Stimulated activated CD4-positive, alpha-beta T cell treated with anti-CD3 and anti-CD28 coated beads, TNF-alpha, amount 100 ng/mL, for 4 hours (primary cell): ENCODE measurements at regions not wholly inside any gene's neighbourhood (a gene's known extent, or its start where the extent isn't known, plus 50 kb on each side); places are given as distances from the start of the nearest gene placed in this dataset.

Experiments used
- DNase-seq, 3 experiments: peaks; one replicate each; pipeline ENCODE4 v3.0.0-alpha.2; 2020; ENCODE audit warnings: low read depth in 3 of 3

DNA sequence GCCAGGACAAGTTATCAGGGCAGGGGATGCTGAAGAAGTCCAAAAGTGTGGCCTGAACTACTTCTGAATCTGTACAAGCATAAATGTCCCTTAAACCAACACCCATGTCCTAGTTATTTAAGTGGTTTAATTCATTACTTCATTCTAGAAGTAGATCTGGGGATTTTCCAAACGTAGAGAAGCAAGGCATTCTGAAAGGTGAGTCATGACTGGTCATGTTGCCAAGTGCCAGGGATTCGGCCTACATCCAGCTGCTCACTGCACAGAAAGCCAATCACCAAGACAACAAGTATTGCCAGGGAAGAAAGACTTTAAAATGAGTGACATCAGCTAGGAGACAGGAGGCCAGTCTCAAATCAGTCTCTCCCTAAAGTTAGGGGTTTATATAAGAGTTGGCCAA, 396.6 kb downstream of the GABRB3 start:
- no peak for DNase-seq

DNA sequence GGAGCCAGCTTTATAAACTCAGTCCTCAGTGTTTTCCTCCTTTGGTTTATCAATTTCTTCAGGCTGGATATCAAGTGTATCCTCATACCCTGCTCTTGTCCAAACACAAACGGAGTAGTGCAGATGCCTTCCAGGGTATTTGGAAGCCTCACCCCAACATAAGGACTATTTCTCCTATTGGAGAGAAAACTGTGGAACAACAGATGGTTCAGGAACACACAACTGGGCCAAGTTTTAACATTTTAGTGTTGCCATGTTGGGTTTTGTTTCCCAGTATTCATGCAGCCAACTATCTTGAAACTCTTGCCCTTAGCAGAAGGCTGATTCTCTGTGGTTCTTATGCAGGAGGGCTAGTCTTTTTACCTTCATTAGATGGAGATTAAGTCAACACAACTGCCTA, 398.1 kb downstream of the GABRB3 start:
- DNase-seq = no peak

DNA sequence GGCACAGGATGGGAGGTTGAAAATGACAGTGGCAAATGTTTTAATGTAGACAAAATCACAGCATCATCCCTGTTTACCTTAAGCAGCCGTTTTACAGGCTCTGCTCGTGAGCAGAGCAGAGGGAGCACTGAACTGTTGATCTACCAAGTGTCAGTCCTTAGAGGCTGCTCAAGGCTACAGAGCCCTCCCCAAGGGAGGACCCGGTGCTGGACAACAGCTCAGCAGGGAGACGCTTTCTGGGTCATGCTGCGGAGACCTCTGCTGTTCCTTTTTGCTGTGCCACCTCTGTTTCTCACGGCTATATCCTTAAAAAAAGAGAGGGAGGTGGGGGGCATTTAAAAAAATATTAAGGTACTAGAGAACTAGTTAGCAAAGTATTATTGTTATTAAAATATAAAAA, 400.2 kb downstream of the GABRB3 start:
- DNase-seq = no peak

DNA sequence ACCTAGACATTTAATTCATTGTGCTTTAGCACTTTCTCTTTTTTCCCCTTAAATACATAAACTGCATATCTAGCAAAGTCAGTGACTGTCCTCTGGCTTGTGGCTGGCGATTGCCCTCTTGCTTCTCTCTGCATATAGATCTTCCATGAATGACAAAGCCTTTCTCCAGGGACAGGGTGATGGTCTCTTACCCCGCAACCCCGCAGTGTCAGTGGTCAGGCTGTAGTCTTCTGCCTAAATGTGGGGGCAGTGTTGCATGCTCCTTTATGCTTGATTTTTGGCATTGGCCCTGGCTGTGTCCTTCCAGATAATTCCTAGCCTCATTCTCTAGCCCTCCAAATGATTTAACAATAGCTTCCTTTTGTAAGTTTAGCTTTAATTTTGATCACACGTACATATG, 407.8 kb downstream of the GABRB3 start:
- DNase-seq = no peak

DNA sequence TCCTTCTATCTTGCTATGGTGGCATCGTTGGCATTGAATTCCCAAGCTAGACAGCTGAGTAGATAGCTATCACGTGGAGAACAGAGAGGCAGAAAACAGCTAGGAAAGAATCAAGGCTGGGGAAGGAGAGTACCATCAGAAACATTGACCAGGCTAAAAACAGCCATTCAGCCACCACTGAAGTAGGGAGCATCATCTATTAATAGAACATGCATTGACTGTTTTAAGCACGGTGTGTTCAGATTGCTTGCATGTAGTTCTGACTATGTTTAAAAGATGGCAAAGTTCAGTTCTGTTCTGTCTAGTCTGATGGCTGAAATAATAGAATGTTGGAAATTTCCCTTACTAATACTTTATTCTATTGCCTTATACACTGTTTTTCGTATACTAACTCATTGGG, 413.0 kb downstream of the GABRB3 start:
- DNase-seq = no peak

DNA sequence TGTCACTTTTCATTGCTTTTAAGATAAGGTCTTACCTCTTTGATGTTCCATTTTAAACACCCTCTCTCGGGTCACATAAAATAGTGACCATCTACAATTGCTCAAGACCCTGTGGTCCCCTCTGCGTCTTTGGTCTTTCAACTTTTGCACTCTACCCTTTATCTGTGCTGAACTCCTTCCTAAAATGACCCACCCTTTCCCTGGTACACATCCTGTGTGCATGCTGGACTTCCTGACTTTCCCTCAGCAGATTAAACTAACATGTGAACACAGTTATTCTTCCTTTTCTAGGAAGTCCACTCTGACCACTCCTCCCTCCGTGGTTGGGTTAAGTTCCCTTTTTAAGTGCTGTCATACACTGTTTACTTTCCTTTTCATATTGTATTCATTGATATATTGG, 414.2 kb downstream of the GABRB3 start:
- no peak for DNase-seq

DNA sequence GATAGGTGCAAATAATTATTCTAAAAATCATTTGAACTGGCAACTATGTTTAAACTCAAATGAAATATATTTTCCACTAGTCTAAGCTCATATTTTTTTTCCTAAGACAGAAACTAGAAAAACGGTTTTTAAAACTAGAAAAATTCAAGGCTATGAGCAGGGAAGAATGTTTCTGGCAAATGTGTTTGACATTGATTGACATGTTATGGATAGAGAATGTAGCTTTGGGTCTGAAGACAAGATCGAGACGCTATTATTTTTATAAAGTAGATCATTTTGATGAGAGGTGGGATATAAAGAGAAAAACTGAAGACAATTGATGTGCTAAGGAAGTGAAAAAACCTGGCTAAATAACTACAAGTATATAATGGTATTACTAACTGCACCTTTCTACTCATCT, 415.2 kb downstream of the GABRB3 start:
- DNase-seq = no peak

DNA sequence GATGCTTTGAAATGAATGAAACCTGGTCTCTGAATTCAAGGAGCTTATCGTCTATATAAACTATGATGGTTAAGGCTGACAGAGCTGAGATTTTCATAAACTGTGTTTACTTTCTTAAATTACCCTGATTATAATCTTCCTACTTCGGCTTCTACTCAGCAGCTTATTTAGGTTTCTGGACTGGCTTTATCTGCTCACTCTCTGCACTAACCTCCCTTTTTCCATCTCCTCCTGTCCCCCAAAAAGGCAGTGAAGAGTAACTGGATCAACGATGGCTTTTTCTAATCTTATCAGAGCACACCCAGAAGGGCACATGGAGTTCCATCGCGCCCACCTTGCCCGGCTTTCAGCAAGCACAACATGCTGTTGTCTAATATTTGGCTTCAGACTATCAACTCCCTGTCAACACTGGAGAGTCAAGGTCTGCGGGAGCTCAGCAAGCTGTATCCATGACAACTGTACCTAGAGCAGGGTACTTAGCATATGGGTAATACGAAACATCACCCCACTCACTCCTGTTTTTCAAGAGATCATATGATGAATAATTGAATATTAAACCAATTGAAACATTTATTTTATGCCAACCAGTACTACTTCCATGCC, 417.3 kb downstream of the GABRB3 start:
- DNase-seq = no peak

DNA sequence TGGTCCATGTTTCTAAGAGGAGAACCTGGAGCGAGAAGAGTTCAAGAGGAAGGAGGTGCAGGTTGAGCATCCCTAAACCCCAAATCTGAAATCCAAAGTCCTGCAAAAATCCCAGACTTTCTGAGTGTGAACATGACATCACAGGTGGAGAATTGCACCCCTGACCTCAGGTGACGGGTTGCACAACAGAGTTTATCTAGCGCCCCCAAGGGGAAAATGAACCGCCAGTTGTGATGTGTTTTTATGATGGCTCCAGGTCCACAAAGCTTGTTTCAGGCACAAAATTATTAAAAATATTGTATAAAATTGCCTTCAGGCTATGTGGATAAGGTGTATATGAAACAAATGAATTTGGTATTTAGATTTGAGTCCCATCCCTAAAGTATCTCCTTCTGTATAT, 420.0 kb downstream of the GABRB3 start:
- no peak for DNase-seq

DNA sequence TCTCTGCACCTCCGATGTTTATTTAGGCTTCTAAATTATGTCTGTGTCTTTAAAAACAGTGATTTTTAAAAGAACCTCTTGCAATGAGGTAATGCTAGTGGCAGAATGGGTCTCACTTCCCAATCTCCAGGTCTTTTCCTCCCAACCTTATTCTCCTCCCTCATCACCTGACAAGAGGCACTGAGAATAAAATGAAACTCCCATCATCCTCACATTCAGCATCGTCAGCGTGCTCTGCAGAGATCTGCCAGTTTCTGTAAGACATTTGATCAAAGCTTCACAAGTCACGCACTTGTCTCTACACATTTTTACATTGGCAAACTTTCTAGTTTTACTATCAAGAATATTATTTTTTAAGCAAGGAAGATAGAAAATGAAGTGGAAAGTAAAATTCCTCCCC, 420.5 kb downstream of the GABRB3 start:
- no peak for DNase-seq

DNA sequence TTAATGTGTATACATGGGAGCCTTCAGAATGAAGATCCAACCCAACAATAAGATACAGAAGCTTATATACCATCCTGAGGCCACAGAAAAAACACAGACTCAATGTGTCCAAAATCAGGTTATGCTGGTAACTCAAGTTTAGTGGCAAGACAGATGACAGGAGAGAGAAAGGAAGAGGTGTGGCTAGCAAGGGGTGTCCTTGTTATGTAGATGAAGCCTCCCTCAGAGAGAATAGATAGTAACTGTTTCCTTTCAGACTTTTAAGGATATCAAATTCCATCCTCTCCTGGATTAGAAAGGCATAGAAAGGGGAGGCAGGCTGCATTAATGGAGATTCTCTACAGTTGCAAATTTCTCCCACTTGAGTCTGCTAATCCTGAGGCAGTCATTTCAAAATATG, 447.4 kb downstream of the GABRB3 start:
- DNase-seq = no peak

DNA sequence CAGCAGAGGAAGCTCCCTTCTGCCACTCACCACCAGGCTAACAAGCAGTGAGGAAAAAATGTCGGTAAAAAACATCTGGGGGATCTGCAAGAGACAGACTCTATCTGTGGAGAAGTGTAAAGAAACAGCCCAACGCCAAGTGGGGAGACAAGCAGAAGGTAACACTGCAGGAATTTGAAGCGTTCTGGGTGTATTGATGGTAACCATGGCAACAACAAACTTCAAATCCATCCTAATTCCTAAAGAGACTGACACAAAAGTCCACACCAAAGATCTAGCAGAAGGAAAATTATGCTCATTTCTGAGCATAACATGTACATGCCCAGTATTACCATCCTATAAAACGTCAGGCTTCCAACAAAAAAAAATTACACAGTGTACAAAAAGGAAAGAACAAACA, 449.3 kb downstream of the GABRB3 start:
- no peak for DNase-seq

DNA sequence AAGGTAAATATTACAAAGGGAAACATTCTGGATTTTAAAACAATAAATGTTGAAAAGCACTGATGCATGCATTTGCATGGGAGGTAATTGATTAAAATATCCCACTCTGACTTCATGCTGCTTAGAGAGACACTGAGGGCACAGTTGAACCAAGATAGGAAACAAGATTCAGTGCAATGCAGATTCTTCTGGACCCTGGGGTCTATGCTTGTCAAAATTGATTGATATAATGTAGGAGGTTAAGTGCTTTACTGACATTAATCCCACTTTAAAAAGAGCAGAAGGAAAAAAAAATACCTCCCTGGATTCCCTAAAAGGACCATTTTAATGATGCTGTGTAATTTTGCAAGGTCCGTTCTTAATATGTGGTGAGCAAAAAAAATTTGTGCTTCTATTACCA, 454.2 kb downstream of the GABRB3 start:
- no peak for DNase-seq

DNA sequence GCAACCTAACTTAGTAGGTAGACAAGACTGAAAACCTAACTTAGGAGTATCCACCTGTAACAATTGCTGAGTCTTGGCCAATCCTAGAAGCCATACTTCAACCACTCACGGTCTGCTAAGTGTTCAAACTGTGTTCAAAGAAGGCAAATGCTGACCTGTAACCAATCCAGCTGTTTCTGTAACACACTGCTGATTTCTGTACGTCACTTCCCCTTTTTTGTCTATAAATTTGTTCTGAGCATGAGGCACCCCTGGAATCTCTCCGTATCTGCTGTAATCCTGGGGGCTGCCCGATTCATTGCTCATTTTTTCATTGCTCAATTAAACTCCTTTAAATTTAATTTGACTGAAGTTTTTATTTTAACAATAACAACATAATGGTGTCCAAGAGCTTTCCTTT, 451.4 kb upstream of the ATP10A start:
- DNase-seq = no peak

DNA sequence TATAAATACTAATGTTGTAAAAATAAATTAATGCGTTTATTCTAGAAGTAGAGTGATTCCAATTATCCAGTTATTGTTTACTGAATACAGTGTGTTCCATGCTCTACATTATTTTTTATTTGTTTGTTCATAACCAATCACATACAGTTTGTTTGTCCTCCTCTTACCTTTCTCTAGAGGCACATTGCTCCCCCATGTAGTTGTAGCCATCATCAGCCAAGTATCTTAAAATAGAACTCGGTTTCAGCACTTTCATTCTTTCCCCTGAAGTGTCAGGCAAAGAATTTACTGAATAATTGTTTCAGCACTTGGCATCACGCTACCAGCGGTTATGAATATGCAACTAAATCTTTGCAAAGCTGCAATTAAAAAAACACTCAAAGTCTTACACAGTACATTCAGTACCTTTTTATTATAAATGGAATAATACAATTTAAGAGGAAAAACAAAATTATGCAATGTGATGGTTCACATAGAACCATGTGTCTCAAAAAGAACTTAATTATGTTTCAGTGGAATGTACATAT, 448.6 kb upstream of the ATP10A start:
- no peak for DNase-seq

DNA sequence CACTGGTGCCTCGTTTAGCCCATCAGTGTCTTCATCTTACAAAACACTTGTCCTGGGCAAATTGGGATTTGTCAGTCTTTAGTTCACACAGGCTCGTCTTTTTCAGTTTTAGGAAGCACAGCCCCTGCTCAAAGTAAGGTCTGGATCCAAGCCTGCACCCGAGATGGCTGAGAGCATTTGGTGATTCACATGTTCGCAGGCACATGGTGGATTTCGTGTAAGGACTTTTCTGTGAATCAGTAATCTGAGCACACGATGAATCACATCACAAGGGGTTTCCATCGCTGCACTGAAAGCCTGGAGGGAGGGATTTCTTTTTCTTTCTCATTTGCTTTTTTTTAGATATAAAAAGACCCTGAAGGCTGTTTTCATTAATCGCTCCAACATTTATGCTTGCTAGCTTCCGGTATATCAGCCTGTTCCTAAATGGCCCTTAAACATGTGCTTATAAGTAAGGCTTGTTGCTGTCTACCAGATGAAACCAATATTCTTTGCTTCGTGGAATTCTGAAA, 435.6 kb upstream of the ATP10A start:
- DNase-seq = no peak

DNA sequence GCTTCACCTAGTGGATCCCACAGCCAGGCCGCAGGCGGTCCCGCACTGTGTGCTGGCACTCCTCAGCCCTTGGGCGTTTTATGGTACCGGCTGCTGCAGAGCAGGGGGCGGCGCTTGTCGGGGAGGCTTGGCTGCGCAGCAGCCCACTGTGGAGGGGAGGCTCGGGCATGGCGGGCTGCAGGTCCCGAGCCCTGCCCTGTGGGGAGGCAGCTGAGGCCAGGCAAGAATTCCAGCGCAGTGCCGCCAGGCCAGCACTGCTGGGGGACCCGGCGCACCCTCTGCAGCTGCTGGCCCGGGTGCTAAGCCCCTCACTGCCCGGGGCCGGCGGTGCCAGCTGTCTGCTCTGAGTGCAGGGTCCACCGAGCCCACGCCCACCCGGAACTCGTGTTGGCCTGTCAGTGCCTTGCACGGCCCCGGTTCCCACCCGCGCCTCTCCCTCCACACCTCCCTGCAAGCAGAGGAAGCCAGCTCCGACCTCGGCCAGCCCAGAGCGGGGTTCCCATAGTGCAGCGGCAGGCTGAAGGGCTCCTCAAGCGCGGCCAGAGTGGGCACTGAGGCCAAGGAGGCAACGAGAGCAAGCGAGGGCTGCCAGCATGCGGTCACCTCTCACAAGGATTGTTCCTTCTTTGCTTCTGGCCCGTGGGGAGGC, 435.0 kb upstream of the ATP10A start:
- no peak for DNase-seq

DNA sequence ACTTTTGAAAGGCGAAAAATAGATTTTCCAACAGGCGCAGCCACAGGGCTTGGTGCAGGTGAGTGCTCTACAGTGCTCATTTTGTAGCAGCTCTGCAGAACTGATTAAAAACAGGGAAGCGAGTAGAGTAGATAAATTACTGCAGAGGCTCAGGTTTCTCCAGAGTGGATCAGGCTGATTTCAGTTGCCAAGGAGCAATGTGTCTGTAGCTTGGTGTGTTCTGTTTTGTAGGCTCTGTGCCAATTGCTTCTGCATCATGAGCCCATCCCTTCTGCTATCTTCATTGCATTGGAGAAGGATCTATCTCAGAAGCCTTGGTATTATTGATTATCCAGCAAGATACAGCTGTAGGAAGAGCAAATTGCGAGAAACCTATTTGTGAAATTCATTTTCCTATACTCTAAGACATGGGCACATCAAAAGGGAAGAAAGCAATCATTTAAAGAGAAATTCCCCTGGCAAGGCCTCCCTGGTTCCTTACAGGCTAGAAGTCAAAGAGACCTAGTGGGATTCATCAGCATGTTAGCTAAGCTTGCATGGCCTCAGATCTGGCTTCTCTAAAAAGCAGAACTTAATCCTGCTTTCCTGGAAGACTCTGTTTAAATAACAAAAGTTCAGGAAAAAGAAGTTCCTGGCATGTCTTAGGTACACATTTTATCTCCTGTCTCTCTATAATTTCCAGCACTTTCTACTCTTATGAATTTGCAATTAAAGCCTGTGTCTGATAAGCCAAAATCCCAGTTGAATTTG, 432.4 kb upstream of the ATP10A start:
- DNase-seq = no peak

DNA sequence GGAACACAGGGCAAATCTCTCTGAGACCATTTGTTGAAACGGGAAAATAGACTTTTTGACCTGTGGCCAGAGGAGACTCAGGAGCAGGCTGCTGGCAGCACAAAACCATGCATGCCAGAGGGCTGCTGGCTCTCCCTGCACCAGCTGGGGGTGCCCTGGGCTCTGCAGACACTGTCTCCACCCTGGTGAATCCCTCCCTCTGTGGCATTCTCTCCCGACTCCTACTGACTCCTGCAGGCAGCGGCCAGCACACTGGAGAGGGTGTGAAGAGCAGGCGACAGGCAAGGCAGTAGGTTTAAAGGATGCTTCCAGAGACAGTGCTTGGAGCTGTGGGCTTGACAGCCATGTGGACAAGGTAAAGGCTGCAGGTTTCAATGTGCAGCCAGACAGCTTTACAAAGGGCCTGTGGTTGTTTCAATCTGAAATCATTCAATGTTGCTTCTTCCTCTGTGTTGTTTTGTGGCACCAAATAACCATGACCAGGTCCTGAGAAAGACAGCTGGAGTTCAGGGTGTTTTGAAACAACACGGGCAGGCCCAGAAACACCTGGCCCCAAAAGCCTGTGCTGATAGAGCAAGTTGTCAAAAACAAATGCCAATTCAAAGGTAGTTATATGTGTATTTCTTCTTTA, 431.0 kb upstream of the ATP10A start:
- DNase-seq = no peak

DNA sequence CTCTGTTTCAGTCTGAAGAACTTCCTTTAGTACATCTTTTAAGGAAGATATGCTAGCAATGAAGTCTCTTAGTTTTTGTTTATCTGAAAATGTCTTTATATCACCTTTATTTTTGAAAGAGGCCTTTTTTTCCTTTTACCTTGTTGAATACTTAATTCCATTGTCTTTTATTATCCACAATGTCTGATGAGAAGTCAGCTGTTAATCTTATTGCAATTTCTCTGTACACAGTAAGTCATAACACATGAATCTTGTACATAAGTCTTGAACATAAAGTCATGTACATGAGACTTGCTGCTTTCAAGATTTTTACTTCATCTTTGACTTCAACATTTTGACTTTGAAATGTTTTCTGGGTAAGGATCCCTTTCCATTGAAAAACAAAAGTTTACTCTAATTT, 424.3 kb upstream of the ATP10A start:
- DNase-seq = no peak

DNA sequence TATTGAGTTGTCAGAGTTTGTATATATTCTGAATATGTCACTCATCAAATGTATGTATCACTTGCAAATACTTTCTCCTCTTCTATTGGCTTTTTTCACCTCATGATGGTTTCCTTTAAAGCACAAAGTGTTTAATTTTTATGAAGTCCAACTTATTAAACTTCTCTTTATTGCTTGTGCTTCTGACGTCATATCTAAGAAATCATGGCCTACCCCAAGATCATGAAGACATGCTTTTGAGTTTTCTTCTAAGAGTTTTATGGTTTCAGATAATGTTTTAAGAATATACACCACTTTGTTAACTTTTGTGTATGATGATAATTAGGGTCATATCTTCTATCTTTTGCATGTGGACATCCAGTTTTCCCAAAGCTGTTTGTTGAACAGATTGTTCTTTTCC, 417.2 kb upstream of the ATP10A start:
- DNase-seq = no peak

DNA sequence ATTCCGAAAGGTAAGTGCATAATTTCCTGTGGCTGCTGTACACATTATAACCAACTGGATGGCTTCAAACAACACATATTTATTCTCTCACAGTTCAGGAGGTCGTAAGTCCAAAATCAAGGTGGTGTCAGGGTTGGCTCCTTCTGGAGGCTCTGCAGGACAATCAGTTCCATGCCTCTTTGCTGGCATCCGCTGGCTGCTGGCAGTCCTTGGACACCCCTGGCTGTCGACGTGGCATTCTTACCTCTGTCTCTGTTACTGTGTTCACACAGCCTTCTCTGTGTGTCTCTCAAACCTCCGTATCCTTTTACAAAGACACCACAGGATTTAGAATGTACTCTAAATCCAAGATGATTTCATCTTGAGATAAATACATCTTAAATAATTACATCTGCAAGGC, 398.8 kb upstream of the ATP10A start:
- no peak for DNase-seq

DNA sequence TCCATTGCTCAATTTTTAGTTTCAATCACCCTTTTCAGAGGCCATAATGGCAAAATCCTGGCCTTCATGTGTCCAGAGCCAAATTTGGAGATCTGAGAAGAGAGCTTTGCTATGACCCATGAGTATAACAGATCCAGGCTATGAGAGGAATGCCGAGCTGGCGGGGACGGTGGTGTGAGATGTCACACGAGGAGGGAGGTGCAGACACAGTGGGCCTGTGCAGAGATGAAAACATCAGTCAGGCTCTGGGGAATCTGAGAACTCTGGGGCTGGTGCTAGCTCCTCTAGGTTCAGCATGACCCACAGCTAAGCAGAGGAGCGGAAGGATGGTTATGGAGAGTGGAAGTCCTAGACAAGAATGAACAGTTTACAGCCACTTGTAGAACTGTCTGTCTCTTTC, 398.3 kb upstream of the ATP10A start:
- DNase-seq = no peak
